HFF-Myc (cell line): ENCODE measurements at regions not wholly inside any gene's neighbourhood (a gene's known extent, or its start where the extent isn't known, plus 50 kb on each side); places are given as distances from the start of the nearest gene placed in this dataset.
"Not testable (repeated sequence)": the region's sequence is repeated elsewhere in the genome, so short reads cannot be mapped to it uniquely, and the experiment has no call there.

Source experiments
- DNase-seq: peaks from one replicate; pipeline ENCODE4 v3.0.0-alpha.2; 2011; ENCODE audit warnings: low read depth; ENCODE audit errors: extremely low read depth
- H3K4me3 ChIP-seq: replicated peaks from 2 replicates; pipeline ENCODE4 v1.5.1; 2011; ENCODE audit warnings: low read depth, mild to moderate bottlenecking, control low read depth, low read length
- CTCF ChIP-seq: IDR thresholded peaks from 2 replicates; pipeline ENCODE4 v1.5.1; 2012; ENCODE audit warnings: mild to moderate bottlenecking, low read depth, low read length, control low read depth; ENCODE audit errors: missing control alignments

DNA sequence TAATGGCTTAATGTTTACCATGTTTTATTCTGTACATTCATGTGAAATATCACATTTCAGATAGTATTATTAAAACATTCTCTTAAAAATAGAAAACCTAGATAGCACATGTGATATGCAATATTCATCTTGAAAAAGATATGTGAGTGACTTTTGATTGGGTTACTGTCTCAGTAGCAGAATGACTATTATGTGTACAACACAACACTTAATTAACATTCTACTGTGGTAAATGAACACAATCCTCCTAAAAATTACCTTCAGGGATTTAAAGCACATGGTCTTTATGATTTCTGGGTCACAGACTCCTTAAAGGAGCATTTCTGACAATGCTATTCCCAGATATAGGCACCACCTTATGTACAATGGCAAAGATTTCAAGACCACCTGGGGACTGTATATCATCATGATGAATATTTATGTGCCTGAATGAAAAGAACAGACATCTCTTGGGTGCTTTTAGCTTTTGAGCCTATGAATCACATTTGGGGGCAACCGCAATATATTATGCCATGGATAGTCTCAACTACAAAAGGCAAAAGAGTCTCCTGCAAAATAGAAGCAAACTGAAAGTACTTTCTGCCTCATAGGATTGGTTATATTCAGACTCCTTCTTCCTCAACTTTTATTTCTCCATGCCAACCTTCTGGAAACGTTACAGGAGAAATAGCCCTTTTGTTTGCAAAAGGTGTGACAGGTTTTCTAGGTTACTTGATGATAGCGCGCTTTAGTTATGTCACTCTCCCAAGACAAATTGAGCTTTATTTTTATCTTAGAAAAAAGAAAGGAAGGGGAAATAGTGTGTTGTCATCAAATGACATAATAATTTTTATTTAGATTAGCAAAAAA is 259.0 kb downstream of the CALCRL start:
- TF ChIP-seq CTCF = no peak
- DNase-seq = no peak
- no peak overlapping the region for H3K4me3 ChIP-seq

- TF ChIP-seq CTCF = no peak
- DNase-seq = no peak
- no peak overlapping the region for H3K4me3 ChIP-seq
These were observed 260.5 kb downstream of the CALCRL start for GRCh38 chr2:187187519-187187918.

- no peak overlapping the region for H3K4me3 ChIP-seq
- no peak for TF ChIP-seq CTCF
- DNase-seq = no peak
These were observed 267.5 kb downstream of the CALCRL start for GRCh38 chr2:187180529-187180928.

DNA sequence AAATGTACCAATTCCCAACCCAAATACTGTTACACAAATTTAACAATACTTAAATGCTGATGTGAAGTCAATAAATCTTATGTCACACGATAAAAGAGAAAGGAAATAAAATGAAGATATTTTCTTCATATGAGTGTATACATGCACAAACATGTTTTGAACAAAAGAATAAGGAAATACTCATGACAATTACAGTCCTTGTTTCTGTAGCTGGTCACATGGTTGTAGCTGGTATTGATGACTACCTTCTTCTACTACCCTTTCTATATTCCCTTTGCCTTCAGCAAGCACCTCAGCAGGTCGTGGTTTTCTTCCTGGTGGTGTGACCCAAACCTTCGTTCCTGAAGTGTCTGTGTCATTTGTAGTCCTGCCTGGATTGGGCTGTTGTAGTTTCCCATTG is 269.2 kb downstream of the CALCRL start:
- H3K4me3 ChIP-seq, DNase-seq: not testable (repeated sequence)

GRCh38 chr2:187177253-187177652 is 270.8 kb downstream of the CALCRL start:
- no peak for TF ChIP-seq CTCF
- H3K4me3 ChIP-seq = no peak overlapping the region
- no peak for DNase-seq

GRCh38 chr2:187174582-187174981 is 273.5 kb downstream of the CALCRL start:
- no peak overlapping the region for H3K4me3 ChIP-seq
- DNase-seq = no peak
- TF ChIP-seq CTCF = peak; percentile 54

DNA sequence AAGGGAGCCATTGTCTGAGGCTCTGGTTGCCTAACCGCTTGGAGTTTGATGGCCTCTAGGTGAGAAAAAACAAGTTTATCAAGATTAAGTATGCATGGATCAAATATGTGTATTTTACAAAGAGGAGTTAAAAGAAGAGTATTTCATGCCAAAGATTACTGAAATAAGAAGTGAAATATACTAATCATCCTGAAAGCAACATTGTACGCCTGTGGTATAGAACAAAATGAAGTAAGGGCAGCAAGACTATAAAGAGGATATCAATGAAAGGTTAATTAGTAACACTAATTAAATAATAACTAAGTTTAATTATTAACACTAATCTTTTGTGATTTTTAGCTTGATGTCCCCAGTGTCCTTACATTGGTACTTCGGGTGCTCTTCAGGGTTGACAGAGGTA is 276.7 kb downstream of the CALCRL start:
- DNase-seq = no peak
- no peak for TF ChIP-seq CTCF

More for the DNA sequence above, 276.7 kb downstream of the CALCRL start:
- H3K4me3 ChIP-seq = no peak overlapping the region
